ENCODE measurements at regions not wholly inside any gene's neighbourhood (a gene's known extent, or its start where the extent isn't known, plus 50 kb on each side); places are given as distances from the start of the nearest gene placed in this dataset.
"Not testable (repeated sequence)": the region's sequence is repeated elsewhere in the genome, so short reads cannot be mapped to it uniquely, and the experiment has no call there.

GRCh38 chr13:22915442-22916082 is 265.2 kb upstream of the SGCG start:
- no peak overlapping the region for H2AK5ac ChIP-seq (ENCODE audit: insufficient read length, low read length)
- H3K27ac Mint-ChIP-seq: peak overlapping the region in 2 of 3 experiments; percentile 91 to 94; a peak in 3 of 7 replicates

GRCh38 chr13:22916276-22916675 is 264.5 kb upstream of the SGCG start:
- H4K91ac ChIP-seq (ENCODE audit: insufficient read length, low read depth, low read length); DNase-seq; H2BK120ac ChIP-seq (ENCODE audit: low read depth, low read length, poor library complexity, severe bottlenecking); H3K79me2 ChIP-seq (ENCODE audit: insufficient read depth, low read length); H4K8ac ChIP-seq (replicated peaks; ENCODE audit: insufficient read length, low read depth, low read length); H3K56ac ChIP-seq (ENCODE audit: insufficient read length, low read depth, low read length); H3K9me3 ChIP-seq (ENCODE audit: control insufficient read depth, low read depth, low read length); H3K23me2 ChIP-seq (ENCODE audit: insufficient read length, low read depth, low read length, poor library complexity, severe bottlenecking); H3K18ac ChIP-seq (ENCODE audit: insufficient read length, low read depth, low read length); H3K27me3 Mint-ChIP-seq (ENCODE audit: low read depth); H3K23ac ChIP-seq (ENCODE audit: insufficient read length, low read depth, low read length); H2BK20ac ChIP-seq (ENCODE audit: low read depth, low read length, poor library complexity, severe bottlenecking); H2BK15ac ChIP-seq (ENCODE audit: low read depth, low read length); H3K27me3 ChIP-seq (ENCODE audit: insufficient read depth, low read length); H3K27ac ChIP-seq (ENCODE audit: insufficient read length, low read depth, low read length); H3T11ph ChIP-seq (ENCODE audit: low read length); H2BK5ac ChIP-seq (ENCODE audit: insufficient read length, low read length); H2AK5ac ChIP-seq (ENCODE audit: insufficient read length, low read length); H3K9me3 Mint-ChIP-seq; H3K14ac ChIP-seq (ENCODE audit: insufficient read depth, low read length); H4K20me1 ChIP-seq (ENCODE audit: control insufficient read depth, insufficient read depth, insufficient read length); H3K36me3 Mint-ChIP-seq (ENCODE audit: insufficient read depth in 1 of 3, low read depth in 3 of 3); H3K79me1 ChIP-seq (ENCODE audit: insufficient read depth, low read depth, low read length, poor library complexity, severe bottlenecking); H3K9ac ChIP-seq (ENCODE audit: extremely low read depth, insufficient read length, low read length); H3K4ac ChIP-seq (ENCODE audit: low read depth, low read length); H3K4me1 ChIP-seq (ENCODE audit: insufficient read depth, low read length); H2BK12ac ChIP-seq (ENCODE audit: insufficient read length, low read depth, low read length); H2AFZ ChIP-seq (ENCODE audit: low read length); H4K5ac ChIP-seq (ENCODE audit: insufficient read length, low read depth, low read length): not testable (repeated sequence)
- Mint-ChIP-seq H3K4me1 (peaks cover 20 to 21% of the 10 kb centered on the region in 2 experiments), H3K4me3 (peak overlapping the region; percentile 81 to 86), H3K27ac (0 out of 7 replicates have a peak overlapping the region, but pooled peaks of 1 of the 3 experiments have one; percentile 26)
- peak overlapping the region; percentile 49 for H3K4me2 ChIP-seq (ENCODE audit: insufficient read depth, insufficient read length, low read length)
- no CpG with 5 or more reads among the region's 4 CpGs for WGBS (ENCODE audit: extremely low coverage, insufficient read length, low lambda C conversion rate)

More at GRCh38 chr13:22915442-22916082, 265.2 kb upstream of the SGCG start:
- Histone ChIP-seq H3K14ac (ENCODE audit: insufficient read depth, low read length) (peak overlapping the region; percentile 70), H2BK20ac (ENCODE audit: low read depth, low read length, poor library complexity, severe bottlenecking) (no peak overlapping the region), H3K4ac (ENCODE audit: low read depth, low read length) (no peak overlapping the region), H3K27ac (ENCODE audit: insufficient read length, low read depth, low read length) (no peak overlapping the region), H4K20me1 (ENCODE audit: control insufficient read depth, insufficient read depth, insufficient read length) (no peaks in the 10 kb centered on the region), H3K79me2 (ENCODE audit: insufficient read depth, low read length) (no peaks in the 10 kb centered on the region), H3T11ph (ENCODE audit: low read length) (no peak overlapping the region), H2BK12ac (ENCODE audit: insufficient read length, low read depth, low read length) (no peak overlapping the region), H4K5ac (ENCODE audit: insufficient read length, low read depth, low read length) (no peak overlapping the region), H3K23ac (ENCODE audit: insufficient read length, low read depth, low read length) (no peak overlapping the region), H3K18ac (ENCODE audit: insufficient read length, low read depth, low read length) (peak overlapping the region; percentile 46), H4K8ac (replicated peaks; ENCODE audit: insufficient read length, low read depth, low read length) (no peak overlapping the region), H3K4me2 (ENCODE audit: insufficient read depth, insufficient read length, low read length) (peak overlapping the region; percentile 61), H3K27me3 (ENCODE audit: insufficient read depth, low read length) (no peaks in the 10 kb centered on the region), H3K56ac (ENCODE audit: insufficient read length, low read depth, low read length) (no peak overlapping the region), H3K23me2 (ENCODE audit: insufficient read length, low read depth, low read length, poor library complexity, severe bottlenecking) (no peaks in the 10 kb centered on the region), H2AFZ (ENCODE audit: low read length) (no peak overlapping the region), H2BK120ac (ENCODE audit: low read depth, low read length, poor library complexity, severe bottlenecking) (no peak overlapping the region), H3K9ac (ENCODE audit: extremely low read depth, insufficient read length, low read length) (peak overlapping the region; percentile 34), H2BK15ac (ENCODE audit: low read depth, low read length) (no peak overlapping the region), H4K91ac (ENCODE audit: insufficient read length, low read depth, low read length) (no peak overlapping the region), H3K4me1 (ENCODE audit: insufficient read depth, low read length) (no peaks in the 10 kb centered on the region), H3K9me3 (ENCODE audit: control insufficient read depth, low read depth, low read length) (no peaks in the 10 kb centered on the region), H3K79me1 (ENCODE audit: insufficient read depth, low read depth, low read length, poor library complexity, severe bottlenecking) (no peaks in the 10 kb centered on the region), H2BK5ac (ENCODE audit: insufficient read length, low read length) (no peak overlapping the region)
- Mint-ChIP-seq H3K9me3 (peaks cover 5 to 6% of the 10 kb centered on the region in 2 experiments; a peak in 3 of 5 replicates), H3K36me3 (ENCODE audit: insufficient read depth in 1 of 3, low read depth in 3 of 3) (peaks cover 4 to 11% (median 7%) of the 10 kb centered on the region in 3 experiments; a peak in 5 of 7 replicates), H3K4me1 (peaks cover 20 to 21% of the 10 kb centered on the region in 2 experiments), H3K27me3 (ENCODE audit: low read depth) (no peaks in the 10 kb centered on the region), H3K4me3 (peak overlapping the region; percentile 81 to 86)
- whole genome bisulfite sequencing (ENCODE audit: extremely low coverage, insufficient read length, low lambda C conversion rate): no CpG with 5 or more reads among the region's 58 CpGs
- DNase-seq: peak; percentile 88
- peak; percentile 57 for TF ChIP-seq CTCF (conservative IDR thresholded peaks at IDR 0.05)
